HG03025 (cell line): ENCODE measurements at regions not wholly inside any gene's neighbourhood (a gene's known extent, or its start where the extent isn't known, plus 50 kb on each side); places are given as distances from the start of the nearest gene placed in this dataset.

Experiments used
- ATAC-seq: cut with Tn5 transposase; IDR thresholded peaks from one replicate; pipeline ENCODE4 v1.9.1; 2021; ENCODE audit warnings: mild to moderate bottlenecking, moderate library complexity; ENCODE audit not compliant: unreplicated experiment, low FRiP score

DNA sequence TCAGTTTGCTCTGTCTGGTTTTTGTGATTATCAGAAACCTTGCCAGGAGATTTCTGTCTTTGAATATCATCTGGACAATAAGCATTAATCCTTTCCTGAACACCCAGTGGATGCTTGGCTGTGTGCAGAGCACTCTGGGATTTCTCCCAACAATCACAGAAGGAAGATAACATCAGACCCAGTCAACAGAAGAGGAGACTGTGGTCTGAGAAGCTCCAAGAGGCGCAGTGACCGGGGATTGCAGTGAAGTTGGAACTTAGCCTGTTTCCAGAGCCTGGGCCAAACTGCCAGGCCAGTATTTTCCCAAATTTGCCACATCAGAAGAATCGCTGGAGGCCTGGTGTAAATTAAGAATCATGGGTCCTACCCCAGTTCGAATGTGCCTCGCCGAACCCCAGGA lies 264.7 kb downstream of the C16orf95 start:
- no peak for ATAC-seq

GRCh38 chr16:87053016-87053982 lies 263.9 kb downstream of the C16orf95 start:
- no peak for ATAC-seq

DNA sequence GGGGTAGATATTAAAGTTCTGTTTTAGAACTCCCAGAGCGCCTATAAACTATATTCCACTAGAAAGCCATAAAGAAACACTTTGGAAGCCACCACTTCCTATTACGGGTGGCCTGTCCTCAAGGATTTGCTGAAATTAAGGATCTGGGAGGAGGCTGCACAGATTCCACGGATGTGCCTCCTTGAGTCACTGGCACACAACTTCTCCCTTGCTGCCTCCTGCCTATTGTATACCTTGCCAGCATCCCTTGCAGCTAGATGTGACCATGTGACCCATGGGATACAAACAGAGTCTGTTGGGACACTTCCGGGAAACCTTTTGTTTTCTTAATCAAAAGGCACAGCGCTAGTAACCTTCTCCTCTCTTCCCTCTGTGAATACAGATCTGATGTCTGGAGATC lies 263.0 kb downstream of the C16orf95 start:
- no peak for ATAC-seq

DNA sequence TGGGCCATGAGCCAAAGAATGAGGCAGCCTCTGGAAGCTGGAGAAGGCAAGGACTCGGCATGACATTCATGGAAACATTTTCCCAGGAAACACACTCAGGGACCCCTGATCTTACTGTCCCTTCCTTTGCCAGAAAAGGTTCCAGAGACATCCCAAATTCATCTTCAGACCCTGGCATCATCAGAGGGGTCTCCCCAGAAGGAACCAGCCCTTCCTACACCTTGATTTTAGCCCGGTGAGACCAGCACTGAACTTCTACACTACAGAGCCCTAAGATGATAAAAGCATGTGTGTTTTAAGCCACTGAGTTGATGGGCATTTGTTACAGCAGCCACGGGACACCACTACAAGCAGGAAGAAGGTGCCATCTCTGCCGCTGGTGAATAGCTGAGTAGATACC lies 262.3 kb downstream of the C16orf95 start:
- no peak for ATAC-seq

DNA sequence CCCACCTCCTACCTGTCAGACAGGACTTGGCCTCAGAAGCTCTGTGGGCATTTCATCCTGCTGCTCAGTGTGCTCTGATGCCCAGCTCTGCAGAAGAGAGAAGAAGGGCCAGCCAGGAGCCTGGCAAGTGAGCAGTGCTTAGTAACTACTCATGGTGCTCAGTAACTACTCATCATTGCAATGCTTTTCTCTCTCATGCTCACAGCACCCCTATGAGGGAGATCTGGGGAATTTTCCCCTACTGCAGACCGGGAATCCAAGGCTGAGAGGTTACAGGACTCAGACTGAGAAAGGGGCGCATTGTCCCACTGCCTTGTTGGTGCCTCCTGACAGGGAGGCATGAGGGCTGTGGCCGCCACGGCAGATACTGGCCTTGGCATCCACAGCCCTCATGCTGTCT lies 261.1 kb downstream of the C16orf95 start:
- ATAC-seq, result no peak

DNA sequence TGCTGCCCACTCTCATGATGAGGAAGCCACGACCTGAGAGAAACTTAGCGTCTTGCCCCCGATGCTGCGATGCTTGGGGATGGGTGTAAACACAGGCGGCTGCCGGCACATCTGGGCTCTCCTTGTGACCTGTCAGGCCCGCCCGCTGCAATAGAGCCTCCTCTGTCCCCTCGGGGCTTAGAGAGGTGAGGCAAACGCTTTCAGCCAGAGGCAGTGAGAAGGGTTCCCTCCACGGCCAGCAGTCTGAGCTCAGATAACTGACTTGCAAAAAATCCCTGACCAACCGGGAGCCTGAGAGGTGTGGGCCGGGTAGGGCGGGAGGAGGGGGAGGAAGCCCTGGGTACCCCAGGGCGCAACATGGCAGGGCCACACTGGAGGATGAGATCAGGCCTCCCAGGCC lies 260.6 kb downstream of the C16orf95 start:
- no peak for ATAC-seq

GRCh38 chr16:87057211-87057881 lies 259.8 kb downstream of the C16orf95 start:
- ATAC-seq, result no peak

- no peak for ATAC-seq
These were observed 259.1 kb downstream of the C16orf95 start for GRCh38 chr16:87057951-87058560.

DNA sequence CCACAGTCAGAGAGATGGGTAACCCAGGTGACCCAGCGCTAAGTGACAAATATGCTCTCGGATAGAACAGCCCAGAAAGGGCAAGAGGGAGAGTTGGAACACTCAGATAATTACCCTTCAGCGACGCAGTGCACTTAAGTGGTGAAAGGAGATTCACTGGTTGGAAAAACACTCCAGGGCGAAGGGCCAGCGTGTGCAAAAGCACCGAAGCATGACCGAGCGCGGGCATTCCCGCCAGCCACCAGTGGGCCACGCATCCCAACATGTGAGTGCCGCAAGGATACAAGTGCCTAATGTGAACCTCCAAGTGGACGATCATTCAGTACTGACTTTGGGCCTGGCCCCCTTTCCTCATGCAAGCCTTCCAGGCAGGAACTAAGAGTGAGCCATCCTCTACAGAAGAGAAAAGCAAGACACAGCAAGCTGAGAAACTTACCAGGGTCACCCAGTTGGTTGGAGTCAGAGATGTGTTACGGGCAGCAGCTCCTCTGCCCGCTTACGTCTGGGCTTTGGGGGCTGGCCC lies 258.4 kb downstream of the C16orf95 start:
- no peak for ATAC-seq

DNA sequence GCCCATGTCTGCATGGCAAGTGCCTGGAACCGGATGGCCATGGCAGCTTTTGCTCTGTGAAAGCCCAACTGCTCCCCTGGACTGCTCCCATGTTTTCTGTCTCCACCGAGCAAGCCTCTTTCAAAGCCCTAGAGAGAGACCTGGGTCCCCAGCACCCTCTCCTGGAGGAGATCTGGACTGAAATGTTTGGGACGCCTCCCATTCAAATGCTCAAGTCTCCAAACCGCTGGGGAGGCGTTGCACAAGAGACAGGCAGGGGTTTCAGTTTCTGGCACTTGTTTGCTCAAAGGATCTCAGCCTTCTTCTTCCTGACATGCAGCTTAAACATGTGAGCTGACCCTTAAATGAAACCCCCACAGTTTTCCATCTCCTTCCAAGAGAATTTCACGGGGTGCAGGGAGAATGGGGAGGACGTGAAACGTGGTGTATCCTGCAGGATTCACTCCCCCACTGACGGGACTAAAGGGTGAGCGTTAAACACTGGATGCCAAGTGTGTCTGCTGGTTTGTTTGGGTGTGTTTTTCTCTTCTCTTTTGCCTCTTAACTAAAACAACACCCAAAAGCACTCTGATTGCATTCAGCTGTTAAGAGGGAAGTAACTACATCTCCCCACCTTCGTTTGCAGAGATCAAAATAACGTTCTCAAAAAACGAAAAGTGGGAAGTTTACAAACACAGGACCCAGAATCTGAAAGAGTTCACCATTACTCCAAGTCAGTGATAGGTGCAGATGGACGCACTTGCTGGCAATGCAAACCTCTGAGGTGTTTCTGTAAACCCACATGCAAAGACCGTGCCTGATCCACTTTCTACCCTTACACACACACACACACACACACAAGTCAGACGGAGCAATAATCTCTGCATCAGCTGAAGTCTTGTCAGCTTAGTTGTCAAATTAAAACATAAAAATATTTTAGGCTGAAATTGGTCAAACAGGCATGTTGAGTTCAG lies 256.9 kb downstream of the C16orf95 start:
- ATAC-seq, result no peak

GRCh38 chr16:87061243-87061920 lies 255.8 kb downstream of the C16orf95 start:
- no peak for ATAC-seq

DNA sequence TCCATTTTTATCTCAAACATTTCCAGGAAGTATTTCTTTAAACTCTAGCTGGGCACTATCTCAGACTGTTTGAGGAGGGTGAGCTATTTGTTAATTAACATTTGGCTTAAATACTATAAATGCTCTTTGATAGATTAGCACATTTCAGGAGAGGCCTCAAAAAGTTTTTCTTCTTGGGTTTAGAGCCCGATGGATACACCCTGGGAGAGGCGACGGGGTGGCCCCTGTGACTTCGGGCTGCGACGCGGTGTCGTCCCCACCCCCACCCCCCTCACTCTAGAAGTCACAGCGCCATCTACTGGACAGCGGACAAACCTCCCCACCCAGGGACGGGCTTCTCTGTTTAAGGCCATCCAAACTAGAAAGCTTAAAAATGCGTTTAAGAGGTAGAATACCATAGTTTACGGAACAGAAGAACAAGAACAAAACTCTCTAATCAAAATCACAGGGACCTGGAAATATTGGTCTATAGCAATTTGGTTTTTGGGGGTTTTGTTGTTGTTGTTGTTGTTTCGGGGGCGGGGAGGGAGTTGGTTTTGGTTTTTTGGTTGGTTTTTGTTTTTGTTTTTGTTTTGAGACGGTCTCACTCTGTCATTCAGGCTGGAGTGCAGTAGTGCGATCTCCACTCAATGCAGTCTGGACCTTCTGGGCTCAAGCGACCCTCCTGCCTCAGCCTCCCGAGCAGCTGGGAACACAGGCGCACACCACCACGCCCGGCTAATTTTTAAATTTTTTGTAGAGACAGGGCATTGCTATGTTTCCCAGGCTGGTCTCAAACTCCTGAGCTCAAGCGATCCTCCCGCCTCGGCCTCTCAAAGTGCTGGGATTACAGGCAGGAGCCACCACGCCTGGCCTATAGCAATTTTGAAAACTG lies 254.4 kb downstream of the C16orf95 start:
- no peak for ATAC-seq

DNA sequence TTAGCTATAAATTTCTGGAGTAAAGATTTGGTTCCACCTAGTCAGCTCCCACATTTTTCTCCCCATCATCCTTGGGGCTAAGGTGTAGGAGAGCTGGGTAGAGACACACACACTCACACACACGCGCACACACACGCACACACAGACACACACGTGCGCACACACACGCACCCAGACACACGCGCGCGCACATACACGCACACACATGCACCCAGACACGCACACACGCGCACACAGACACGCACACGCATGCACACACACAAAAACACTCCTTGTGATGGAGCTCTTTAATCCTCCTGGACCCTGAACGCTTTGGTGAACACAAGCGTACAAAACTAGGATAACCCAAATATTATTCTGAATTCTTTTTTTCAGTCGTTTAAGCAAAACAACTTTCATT lies 253.6 kb downstream of the C16orf95 start:
- no peak for ATAC-seq

DNA sequence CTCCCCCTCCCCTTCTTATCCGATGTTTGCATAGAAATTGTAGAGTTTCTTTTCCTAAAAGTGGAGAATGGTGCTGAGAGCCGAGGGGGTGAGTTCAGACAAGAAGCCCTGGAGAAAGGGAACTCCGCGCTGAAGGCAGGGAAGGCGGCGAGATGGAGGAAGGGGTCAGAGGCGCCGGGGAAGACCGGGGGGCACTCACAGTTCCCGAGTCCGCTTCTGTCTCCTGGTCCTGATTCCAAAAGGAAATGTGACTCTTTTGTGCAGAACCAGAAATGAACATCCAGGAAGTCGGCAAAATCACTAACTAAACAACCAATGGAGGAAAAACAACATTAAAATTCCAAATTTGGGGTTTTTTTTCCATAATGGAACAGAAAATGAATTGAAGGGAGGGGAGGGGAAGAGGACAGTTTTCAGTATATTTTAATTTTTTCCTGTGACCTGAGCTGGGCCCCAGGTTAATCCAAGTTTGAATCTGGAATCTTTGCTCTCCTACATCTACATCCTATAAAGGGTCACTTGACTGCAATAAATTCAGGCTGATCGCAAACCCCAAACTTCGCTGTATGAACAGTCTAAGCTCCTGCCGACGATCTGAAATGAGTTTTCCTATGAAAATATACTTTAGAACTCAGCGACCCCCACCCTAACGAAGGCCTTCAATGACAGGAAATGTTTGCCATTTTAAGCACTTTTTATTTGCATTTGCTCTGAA lies 252.3 kb downstream of the C16orf95 start:
- ATAC-seq, result no peak

DNA sequence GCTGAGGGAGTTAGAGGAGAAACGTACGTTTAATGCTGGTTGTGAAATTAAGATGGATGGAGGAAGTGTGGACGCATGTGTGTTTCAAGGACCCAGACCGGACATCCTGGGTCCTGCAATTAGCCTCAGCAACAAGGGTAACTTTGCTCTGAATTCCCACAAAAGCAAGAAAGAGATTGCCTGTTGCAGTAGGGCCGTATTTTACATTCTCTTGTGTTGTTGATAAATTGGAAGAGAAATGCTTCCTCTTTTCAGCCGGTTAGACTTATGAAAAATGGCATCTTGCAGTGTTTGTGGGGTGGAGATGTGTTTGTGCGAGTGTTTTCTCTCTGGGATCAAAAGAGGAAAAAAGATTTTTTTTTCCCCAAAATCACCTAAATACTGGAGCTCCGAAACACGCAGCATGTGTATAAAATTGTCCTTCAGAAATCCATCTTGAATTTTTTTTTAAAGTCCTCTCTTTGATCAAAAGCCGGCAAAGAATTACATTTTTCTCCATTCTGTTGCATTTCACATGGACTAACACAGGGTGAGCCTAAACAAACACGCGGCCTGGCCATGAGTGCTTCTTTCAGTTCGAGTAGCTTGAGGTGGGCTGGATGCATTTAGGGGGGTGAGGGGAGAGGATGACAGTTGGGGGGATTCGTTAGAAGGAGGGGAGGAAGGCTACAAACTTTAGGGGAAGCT lies 251.6 kb downstream of the C16orf95 start:
- ATAC-seq, result no peak

DNA sequence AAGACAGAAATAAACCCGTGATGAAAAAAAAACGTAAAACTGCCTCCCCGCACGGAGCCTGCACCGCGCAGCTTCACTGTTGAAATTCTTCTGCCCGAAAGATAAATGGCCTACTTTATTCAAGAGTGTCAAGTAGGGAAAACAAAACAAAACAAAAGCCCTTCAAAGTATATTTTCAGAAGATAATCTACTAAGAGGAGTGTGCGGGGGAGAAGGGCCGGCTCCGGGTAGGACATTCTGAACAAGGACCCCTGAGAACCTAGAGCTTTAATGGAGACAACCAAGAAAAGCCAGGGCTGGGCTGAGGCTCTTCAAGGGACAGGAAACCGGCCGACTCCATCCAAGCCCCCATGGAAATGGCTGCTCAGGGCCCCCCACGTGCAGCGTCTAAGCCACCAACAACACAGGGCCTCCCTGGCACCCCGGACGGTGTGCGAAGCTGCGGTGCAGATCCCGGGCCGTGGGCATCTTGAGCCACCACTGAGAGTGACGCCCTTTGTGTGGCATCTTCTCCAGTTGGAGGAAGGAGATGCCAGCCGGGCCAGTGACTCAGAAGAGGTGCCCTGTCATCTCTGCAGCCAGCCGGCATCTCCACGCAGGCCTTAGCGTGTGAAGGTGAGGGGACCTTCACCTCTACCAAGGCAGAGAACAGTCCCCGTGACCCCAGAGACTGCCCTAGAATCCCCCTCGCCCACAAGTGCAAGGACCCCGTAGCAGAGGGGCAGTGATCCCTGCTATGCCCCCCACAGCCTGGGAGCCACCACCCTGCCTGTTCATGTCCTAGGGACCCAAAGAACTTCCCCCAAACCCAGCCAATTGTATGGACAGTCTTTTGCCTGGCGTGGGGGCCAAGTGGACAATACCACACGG lies 250.8 kb downstream of the C16orf95 start:
- ATAC-seq, result no peak
